ENCODE measurements at regions not wholly inside any gene's neighbourhood (a gene's known extent, or its start where the extent isn't known, plus 50 kb on each side); places are given as distances from the start of the nearest gene placed in this dataset.
"Not testable (repeated sequence)": the region's sequence is repeated elsewhere in the genome, so short reads cannot be mapped to it uniquely, and the experiment has no call there.

- TF ChIP-seq POLR2A (IDR thresholded peaks at IDR 0.05) (no peak), POLR2AphosphoS5 (IDR thresholded peaks at IDR 0.05) (no peak)
- TF ChIP-seq, protein P1, sequence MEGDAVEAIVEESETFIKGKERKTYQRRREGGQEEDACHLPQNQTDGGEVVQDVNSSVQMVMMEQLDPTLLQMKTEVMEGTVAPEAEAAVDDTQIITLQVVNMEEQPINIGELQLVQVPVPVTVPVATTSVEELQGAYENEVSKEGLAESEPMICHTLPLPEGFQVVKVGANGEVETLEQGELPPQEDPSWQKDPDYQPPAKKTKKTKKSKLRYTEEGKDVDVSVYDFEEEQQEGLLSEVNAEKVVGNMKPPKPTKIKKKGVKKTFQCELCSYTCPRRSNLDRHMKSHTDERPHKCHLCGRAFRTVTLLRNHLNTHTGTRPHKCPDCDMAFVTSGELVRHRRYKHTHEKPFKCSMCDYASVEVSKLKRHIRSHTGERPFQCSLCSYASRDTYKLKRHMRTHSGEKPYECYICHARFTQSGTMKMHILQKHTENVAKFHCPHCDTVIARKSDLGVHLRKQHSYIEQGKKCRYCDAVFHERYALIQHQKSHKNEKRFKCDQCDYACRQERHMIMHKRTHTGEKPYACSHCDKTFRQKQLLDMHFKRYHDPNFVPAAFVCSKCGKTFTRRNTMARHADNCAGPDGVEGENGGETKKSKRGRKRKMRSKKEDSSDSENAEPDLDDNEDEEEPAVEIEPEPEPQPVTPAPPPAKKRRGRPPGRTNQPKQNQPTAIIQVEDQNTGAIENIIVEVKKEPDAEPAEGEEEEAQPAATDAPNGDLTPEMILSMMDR (IDR thresholded peaks at IDR 0.05): no peak
- H3K4me1 ChIP-seq: no peaks in the 10 kb centered on the region
- no peak for DNase-seq (ENCODE audit: low spot score in 2 of 2)
Measured at GRCh38 chr12:75856235-75856634, 175.3 kb downstream of the PHLDA1 start.

GRCh38 chr12:75855360-75855759 lies 176.2 kb downstream of the PHLDA1 start:
- Histone ChIP-seq H3K27ac (no peak overlapping the region), H3K4me1 (no peaks in the 10 kb centered on the region), H3K27me3 (no peaks in the 10 kb centered on the region), H3K9me3 (no peaks in the 10 kb centered on the region), H3K36me3 (no peaks in the 10 kb centered on the region), H3K4me3 (no peak overlapping the region)
- no peak for DNase-seq (ENCODE audit: low spot score in 2 of 2)
- no peak for TF ChIP-seq POLR2A (IDR thresholded peaks at IDR 0.05)
- TF ChIP-seq, protein P1 (IDR thresholded peaks at IDR 0.05): no peak
- no peak for TF ChIP-seq POLR2AphosphoS5 (IDR thresholded peaks at IDR 0.05)
- intact Hi-C loops (cut with DNase I; ENCODE audit: low total_unique reads): no loop called here

More at GRCh38 chr12:75856235-75856634, 175.3 kb downstream of the PHLDA1 start:
- Histone ChIP-seq H3K9me3 (no peaks in the 10 kb centered on the region), H3K36me3 (no peaks in the 10 kb centered on the region), H3K4me3 (no peak overlapping the region), H3K27ac (no peak overlapping the region), H3K27me3 (no peaks in the 10 kb centered on the region)
- intact Hi-C loops (cut with DNase I; ENCODE audit: low total_unique reads): no loop called here

DNA sequence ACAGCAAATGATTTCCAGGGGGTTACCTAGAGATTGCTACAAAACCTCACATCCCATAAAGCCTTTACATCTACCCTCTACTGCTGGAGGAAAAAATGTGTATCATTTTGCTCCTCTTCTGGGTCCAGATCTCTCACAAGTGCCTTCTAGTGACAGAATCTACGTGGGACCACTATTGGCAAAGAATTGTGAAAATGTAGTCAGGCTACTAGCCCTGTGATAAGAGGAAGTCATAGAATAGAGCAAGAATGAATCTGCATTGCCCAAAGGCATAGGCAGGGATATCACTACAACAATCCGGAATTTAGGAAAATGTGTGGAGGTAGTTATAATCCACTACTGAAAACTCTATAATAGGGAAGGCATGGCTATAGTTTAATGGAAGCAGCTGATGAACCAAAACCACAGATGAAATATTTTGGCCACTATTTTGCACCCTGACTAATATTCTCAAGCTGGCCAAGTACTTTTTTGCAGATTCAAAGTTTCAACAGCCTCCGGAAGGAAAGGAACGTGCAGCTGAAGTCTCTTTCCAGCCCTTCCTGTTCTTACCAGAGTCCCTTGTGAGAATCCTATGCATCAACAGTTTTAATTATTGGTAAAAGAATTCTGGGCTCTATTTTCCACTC lies 176.8 kb downstream of the PHLDA1 start:
- DNase-seq (ENCODE audit: low spot score in 2 of 2): no peak
- no peaks in the 10 kb centered on the region for H3K9me3 ChIP-seq
- TF ChIP-seq POLR2AphosphoS5 (IDR thresholded peaks at IDR 0.05): no peak
- TF ChIP-seq, protein P1 (IDR thresholded peaks at IDR 0.05): no peak
- TF ChIP-seq POLR2A (IDR thresholded peaks at IDR 0.05): no peak
- H3K4me3 ChIP-seq: no peak overlapping the region
- H3K4me1 ChIP-seq: no peaks in the 10 kb centered on the region
- H3K27me3 ChIP-seq: no peaks in the 10 kb centered on the region
- no peak overlapping the region for H3K27ac ChIP-seq
- H3K36me3 ChIP-seq: no peaks in the 10 kb centered on the region
- intact Hi-C loops (cut with DNase I; ENCODE audit: low total_unique reads): no loop called here

DNA sequence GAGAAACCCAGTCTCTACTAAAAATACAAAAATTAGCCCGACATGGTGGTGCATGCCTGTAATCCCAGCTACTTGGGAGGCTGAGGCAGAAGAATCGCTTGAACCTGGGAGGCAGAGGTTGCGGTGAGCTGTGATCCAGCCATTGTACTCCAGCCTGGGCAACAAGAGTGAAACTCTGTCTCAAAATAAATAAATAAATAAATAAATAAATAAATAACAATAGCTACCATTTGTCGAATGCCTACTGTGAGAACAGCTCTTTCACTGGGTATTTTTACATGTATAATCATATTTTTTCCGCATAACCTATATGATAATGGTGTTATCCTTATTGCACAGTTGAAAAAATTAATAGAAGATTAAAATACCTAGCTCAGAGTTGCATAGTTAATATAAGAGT lies 177.4 kb downstream of the PHLDA1 start:
- intact Hi-C loops (cut with DNase I; ENCODE audit: low total_unique reads); DNase-seq (ENCODE audit: low spot score in 2 of 2); H3K9me3 ChIP-seq; H3K4me3 ChIP-seq; H3K4me1 ChIP-seq; H3K27ac ChIP-seq; H3K36me3 ChIP-seq; H3K27me3 ChIP-seq: not testable (repeated sequence)

DNA sequence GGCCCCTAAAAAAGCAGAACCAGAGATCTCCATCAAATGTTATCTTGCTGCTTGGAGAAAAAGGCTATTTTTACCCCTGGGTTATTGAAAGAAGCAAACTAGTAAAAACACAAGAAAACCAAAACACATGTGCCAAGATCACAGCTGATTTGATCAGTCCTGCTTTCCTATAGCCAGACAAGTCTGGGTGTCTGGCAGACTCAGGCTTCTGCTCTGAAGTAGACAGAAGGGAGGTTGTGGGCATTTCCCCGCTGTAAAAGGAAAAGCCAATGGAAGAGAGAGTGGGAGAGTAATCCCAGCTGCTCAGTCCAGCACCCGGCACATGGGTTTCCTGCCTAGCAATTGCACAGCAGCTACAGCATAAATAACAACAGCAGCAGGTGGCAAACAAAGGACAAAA lies 177.9 kb downstream of the PHLDA1 start:
- no peaks in the 10 kb centered on the region for H3K27me3 ChIP-seq
- no peaks in the 10 kb centered on the region for H3K36me3 ChIP-seq
- H3K4me3 ChIP-seq: no peak overlapping the region
- DNase-seq (ENCODE audit: low spot score in 2 of 2): no peak
- no peak for TF ChIP-seq POLR2A (IDR thresholded peaks at IDR 0.05)
- TF ChIP-seq, protein P1 (IDR thresholded peaks at IDR 0.05): no peak
- no peak for TF ChIP-seq POLR2AphosphoS5 (IDR thresholded peaks at IDR 0.05)
- no peak overlapping the region for H3K27ac ChIP-seq
- no peaks in the 10 kb centered on the region for H3K4me1 ChIP-seq
- no peaks in the 10 kb centered on the region for H3K9me3 ChIP-seq
- intact Hi-C loops (cut with DNase I; ENCODE audit: low total_unique reads): loop anchor here (2.0 kb wide), 1 partner anchor 59 kb away; no protein-coding TSS in a partner anchor

Data from breast epithelium (tissue), 4 donors.